ENCODE measurements at regions not wholly inside any gene's neighbourhood (a gene's known extent, or its start where the extent isn't known, plus 50 kb on each side); places are given as distances from the start of the nearest gene placed in this dataset.

DNA sequence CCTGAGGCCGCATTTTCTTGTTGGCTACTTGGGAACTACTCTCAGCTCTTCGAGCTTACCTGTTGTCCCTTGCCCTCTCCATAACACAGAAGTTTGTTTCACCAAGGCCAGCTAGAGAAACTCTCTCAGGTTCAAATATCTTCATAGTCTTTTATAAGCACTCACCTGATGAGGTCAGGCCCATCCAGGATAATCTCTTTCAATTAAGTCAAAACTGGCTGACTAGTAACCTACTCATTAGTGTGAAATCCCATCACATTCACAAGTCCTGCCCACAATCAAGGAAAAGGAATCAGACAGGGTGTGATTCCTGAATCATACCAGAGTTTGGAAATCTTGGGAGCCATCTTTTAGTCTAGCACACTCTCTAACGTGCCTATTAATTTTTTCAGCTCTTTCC, 195.2 kb upstream of the HS3ST5 start:
- Mint-ChIP-seq H3K9me3 (ENCODE audit: unreplicated experiment) (peaks cover 7% of the 10 kb centered on the region), H3K27ac (ENCODE audit: low read depth, unreplicated experiment) (no peak overlapping the region), H3K36me3 (ENCODE audit: insufficient read depth, unreplicated experiment) (no peaks in the 10 kb centered on the region), H3K4me1 (ENCODE audit: insufficient read depth, unreplicated experiment) (no peaks in the 10 kb centered on the region), H3K4me3 (ENCODE audit: unreplicated experiment) (no peak overlapping the region), H3K27me3 (ENCODE audit: insufficient read depth, unreplicated experiment) (peaks cover 1% of the 10 kb centered on the region)
- DNase-seq (ENCODE audit: unreplicated experiment) = no peak
- ChIA-PET POLR2A (no interaction called here), CTCF (interaction anchor here (0.5 to 0.6 kb wide), 2 partner anchors 44 to 509 kb away, joined by 6 read pairs; no protein-coding TSS in a partner anchor)
- BruUV-seq (replicated peaks) = no TSS peak
- intact Hi-C loops (cut with micrococcal nuclease) = no loop called here
- TF ChIP-seq, protein P1, sequence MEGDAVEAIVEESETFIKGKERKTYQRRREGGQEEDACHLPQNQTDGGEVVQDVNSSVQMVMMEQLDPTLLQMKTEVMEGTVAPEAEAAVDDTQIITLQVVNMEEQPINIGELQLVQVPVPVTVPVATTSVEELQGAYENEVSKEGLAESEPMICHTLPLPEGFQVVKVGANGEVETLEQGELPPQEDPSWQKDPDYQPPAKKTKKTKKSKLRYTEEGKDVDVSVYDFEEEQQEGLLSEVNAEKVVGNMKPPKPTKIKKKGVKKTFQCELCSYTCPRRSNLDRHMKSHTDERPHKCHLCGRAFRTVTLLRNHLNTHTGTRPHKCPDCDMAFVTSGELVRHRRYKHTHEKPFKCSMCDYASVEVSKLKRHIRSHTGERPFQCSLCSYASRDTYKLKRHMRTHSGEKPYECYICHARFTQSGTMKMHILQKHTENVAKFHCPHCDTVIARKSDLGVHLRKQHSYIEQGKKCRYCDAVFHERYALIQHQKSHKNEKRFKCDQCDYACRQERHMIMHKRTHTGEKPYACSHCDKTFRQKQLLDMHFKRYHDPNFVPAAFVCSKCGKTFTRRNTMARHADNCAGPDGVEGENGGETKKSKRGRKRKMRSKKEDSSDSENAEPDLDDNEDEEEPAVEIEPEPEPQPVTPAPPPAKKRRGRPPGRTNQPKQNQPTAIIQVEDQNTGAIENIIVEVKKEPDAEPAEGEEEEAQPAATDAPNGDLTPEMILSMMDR (IDR thresholded peaks at IDR 0.05; ENCODE audit: unreplicated experiment) = no peak

GRCh38 chr6:114534813-114535212, 192.0 kb upstream of the HS3ST5 start:
- peaks cover 20% of the 10 kb centered on the region for H3K27me3 Mint-ChIP-seq (ENCODE audit: insufficient read depth, unreplicated experiment)
- TF ChIP-seq, protein P1 (IDR thresholded peaks at IDR 0.05; ENCODE audit: unreplicated experiment) = no peak
- H3K27ac Mint-ChIP-seq (ENCODE audit: low read depth, unreplicated experiment) = no peak overlapping the region
- ChIA-PET POLR2A (interaction anchor here (0.6 kb wide), 1 partner anchor 64 kb away, joined by 3 read pairs; no protein-coding TSS in a partner anchor), CTCF (no interaction called here)
- no peaks in the 10 kb centered on the region for H3K9me3 Mint-ChIP-seq (ENCODE audit: unreplicated experiment)
- BruUV-seq (replicated peaks) = no TSS peak
- intact Hi-C loops (cut with micrococcal nuclease) = no loop called here
- H3K4me3 Mint-ChIP-seq (ENCODE audit: unreplicated experiment) = no peak overlapping the region
- DNase-seq (ENCODE audit: unreplicated experiment) = no peak
- no peaks in the 10 kb centered on the region for H3K36me3 Mint-ChIP-seq (ENCODE audit: insufficient read depth, unreplicated experiment)
- H3K4me1 Mint-ChIP-seq (ENCODE audit: insufficient read depth, unreplicated experiment) = no peaks in the 10 kb centered on the region

- Mint-ChIP-seq H3K4me3 (ENCODE audit: unreplicated experiment) (no peak overlapping the region), H3K4me1 (ENCODE audit: insufficient read depth, unreplicated experiment) (no peaks in the 10 kb centered on the region), H3K27me3 (ENCODE audit: insufficient read depth, unreplicated experiment) (peaks cover 34% of the 10 kb centered on the region), H3K9me3 (ENCODE audit: unreplicated experiment) (no peaks in the 10 kb centered on the region), H3K36me3 (ENCODE audit: insufficient read depth, unreplicated experiment) (no peaks in the 10 kb centered on the region), H3K27ac (ENCODE audit: low read depth, unreplicated experiment) (no peak overlapping the region)
- BruUV-seq (replicated peaks) = no TSS peak
- ChIA-PET CTCF (no interaction called here), POLR2A (no interaction called here)
- TF ChIP-seq, protein P1 (IDR thresholded peaks at IDR 0.05; ENCODE audit: unreplicated experiment) = no peak
- no peak for DNase-seq (ENCODE audit: unreplicated experiment)
- intact Hi-C loops (cut with micrococcal nuclease) = no loop called here
Observed at GRCh38 chr6:114524081-114524480, 181.3 kb upstream of the HS3ST5 start.

DNA sequence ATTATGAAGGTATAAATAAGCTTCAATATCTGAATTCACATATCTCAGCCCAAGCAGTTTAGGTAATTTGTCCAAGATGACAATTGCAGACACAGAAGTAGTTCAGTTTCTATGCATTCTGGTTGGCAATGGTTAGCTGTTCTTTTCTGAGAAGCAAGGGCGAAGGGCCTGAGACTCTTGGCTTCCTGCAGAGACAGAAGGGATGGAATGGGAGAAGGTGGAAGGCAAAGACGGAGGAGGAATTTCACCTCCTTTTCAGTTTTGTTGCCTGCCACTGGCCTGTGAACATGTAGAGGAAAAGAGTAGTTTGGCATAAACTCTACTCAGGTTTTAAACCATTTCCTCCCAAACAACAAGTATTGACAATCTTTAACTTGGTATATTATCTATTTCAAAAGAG, 180.7 kb upstream of the HS3ST5 start:
- Mint-ChIP-seq H3K27me3 (ENCODE audit: insufficient read depth, unreplicated experiment) (peaks cover 31% of the 10 kb centered on the region), H3K36me3 (ENCODE audit: insufficient read depth, unreplicated experiment) (no peaks in the 10 kb centered on the region), H3K27ac (ENCODE audit: low read depth, unreplicated experiment) (no peak overlapping the region), H3K4me3 (ENCODE audit: unreplicated experiment) (no peak overlapping the region), H3K9me3 (ENCODE audit: unreplicated experiment) (no peaks in the 10 kb centered on the region), H3K4me1 (ENCODE audit: insufficient read depth, unreplicated experiment) (no peaks in the 10 kb centered on the region)
- DNase-seq (ENCODE audit: unreplicated experiment) = no peak
- intact Hi-C loops (cut with micrococcal nuclease) = no loop called here
- TF ChIP-seq, protein P1 (IDR thresholded peaks at IDR 0.05; ENCODE audit: unreplicated experiment) = no peak
- POLR2A ChIA-PET = no interaction called here
- no TSS peak for BruUV-seq (replicated peaks)
- CTCF ChIA-PET = no interaction called here

Measured in MCF 10A (cell line).